T-helper 9 cell (primary cell): ENCODE measurements at regions not wholly inside any gene's neighbourhood (a gene's known extent, or its start where the extent isn't known, plus 50 kb on each side); places are given as distances from the start of the nearest gene placed in this dataset.
"Not testable (repeated sequence)": the region's sequence is repeated elsewhere in the genome, so short reads cannot be mapped to it uniquely, and the experiment has no call there.

Experiments used
- DNase-seq: peaks from one replicate; pipeline ENCODE4 v3.0.0-alpha.2; 2020

DNA sequence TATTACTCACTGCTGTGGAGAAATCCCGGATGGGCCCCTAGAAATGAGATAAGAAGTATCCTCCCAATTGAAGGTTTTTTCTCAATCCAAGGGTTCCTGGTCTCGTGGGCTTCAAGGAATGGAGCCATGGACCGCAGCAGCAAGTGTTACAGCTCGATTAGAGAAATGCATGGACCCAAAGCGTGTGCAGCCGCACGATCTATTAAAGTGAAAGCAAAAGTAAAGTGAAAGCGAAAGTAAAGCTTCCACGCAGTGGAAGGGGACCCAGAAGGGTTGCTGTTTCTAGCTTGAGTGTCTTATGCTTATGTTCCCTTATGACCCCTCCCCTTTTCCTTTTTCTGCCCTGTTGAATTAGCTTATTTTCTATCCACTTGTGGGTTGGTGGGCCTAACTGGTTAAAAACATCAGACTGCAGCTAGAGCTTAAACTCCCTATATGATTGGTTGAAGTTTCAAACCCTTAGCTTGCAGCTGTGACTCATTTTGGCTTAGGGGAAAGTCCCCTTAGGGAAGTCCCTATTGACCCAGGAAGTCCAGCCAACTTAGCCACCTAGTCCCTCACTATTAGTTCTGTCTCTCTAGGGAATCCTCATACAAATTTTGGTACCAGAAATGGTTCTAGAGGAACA, 1111.8 kb downstream of the TAF11L14 start:
- peak; percentile 7 for DNase-seq

DNA sequence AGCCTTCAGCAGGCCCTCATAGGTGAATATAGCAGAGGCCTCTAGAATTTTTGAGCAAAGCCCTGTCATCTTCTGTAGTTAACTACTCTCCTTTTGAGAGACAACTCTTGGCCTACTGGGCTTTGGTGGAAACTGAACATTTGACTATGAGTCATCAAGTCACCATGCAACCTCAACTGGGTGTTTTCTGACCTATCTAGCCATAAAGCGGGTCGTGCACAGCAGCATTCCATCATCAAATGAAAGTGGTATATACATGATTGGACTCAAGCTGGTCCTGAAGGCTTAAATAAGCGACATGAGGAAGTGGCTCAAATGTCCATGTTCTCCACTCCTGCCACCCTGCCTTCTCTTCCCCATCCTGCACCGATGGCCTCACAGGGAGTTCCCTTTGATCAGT, 1115.5 kb downstream of the TAF11L14 start:
- DNase-seq: no peak

DNA sequence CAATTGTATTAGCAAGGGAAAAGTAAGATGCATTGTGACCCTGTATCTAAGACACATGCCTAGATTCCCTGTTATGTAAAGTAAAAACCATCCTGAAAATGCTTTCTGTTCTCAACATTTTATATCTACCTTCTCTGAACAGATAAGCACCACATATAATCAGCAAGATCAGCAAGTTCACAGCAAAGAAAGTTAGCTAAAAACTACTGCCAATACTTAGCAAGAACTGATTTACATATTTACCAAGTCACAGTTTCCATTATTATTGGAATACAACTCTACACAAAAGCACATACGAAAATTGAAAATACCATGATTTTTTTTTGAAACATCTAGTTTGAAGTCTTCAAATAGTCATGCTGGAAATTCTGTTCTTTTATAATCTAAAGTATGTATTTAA, 1118.1 kb downstream of the TAF11L14 start:
- no peak for DNase-seq

DNA sequence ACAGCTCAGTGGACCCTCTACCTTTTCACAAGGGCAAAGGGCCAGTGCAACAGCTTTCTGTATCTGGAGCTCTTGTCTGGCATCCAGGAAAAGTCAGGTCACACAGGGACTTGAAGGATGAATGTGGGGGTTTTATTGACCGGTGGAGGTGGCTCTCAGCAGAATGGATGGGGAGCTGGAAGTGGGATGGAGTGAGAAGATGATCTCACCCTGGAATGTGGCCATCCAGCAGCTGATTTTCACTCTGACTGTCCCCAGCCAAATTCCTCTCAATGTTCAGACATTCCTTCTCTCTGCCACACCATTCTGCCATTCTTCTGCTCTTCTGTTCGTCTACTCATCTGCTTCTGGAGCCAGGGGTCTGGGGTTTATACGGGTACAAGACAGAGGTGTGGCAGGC, 1119.9 kb downstream of the TAF11L14 start:
- DNase-seq: no peak

- DNase-seq: no peak
Measured at GRCh38 chr5:18761801-18762200, 1127.5 kb downstream of the TAF11L14 start.

DNA sequence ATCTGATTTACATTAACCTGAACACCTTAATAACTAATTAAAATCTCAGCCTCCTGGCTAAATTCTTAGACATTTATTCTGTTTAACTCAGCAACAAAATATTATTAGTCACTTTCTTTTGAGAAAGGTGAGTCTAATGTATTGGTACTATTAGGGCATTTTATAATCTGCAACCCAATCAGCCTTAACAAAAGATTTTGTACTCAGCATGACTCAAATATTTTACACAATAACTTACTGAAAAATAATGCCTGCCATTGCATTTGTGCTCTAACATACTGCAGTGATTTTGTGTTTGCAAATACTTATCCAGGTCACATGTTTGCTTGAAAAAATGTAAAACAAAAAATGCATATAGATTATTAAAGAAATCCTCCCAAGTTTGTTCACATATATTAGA, 1129.9 kb downstream of the TAF11L14 start:
- DNase-seq: no peak

GRCh38 chr5:18765304-18765703, 1131.0 kb downstream of the TAF11L14 start:
- DNase-seq: no peak

DNA sequence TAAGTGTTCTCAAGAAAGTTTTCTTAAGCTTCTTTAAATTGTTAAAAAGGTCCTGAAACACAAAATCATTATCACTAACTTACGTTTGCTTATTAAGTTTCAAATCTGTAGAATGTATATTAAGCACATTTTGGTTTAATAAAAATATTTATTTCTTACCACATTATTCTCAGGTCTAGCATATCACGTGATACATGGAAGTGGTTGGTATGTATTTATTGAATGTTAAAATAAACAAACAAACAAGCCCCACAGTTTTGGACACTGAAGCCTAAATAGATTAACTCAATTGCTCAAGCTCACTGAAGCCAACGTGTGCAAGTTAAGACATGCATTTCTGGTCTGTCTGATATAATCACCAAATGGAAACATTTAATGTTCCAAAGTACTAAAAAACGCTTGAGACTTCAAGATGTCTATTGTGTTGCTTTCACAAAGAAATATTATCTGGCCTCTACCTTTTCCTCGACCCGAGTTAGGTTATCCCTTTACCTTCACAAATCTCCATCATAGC, 1136.9 kb downstream of the TAF11L14 start:
- DNase-seq: no peak

DNA sequence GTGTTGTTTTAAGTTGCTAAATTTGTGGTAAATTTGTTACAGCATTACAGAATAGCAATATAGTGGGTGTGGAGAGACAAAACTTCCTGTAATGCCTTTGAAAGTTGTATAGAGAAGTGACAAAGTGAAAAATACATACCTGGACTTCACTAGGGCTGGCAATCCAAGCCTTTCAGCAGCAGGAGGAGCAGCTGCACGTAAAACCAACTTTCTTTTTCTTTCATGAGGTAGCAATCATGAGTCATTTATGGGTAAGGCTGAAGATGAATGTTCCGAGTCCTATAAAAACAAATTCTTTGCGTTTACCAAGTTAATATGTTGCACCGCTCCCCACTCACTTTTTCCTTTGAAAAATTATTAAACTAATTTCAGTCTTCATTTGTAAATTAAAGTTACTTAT, 1138.2 kb downstream of the TAF11L14 start:
- no peak for DNase-seq

DNA sequence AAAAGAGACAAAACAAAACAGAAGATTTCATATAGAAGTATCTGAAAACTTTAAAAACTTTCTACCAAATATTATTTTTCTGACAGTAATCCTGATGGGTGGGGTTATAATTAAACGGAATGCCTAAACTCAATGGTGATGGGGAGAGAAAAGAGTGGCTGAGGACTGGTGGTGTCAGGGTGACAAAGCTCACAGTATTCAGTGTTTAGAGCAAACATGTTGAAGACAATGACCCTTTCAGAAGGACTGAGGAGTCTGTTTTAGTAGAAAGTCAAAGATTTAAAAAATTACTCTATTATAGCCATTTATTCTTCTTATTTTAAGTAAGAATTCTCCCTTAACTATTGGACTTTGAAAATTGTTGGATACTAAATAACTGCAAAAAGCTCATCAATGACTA, 1144.0 kb downstream of the TAF11L14 start:
- no peak for DNase-seq

DNA sequence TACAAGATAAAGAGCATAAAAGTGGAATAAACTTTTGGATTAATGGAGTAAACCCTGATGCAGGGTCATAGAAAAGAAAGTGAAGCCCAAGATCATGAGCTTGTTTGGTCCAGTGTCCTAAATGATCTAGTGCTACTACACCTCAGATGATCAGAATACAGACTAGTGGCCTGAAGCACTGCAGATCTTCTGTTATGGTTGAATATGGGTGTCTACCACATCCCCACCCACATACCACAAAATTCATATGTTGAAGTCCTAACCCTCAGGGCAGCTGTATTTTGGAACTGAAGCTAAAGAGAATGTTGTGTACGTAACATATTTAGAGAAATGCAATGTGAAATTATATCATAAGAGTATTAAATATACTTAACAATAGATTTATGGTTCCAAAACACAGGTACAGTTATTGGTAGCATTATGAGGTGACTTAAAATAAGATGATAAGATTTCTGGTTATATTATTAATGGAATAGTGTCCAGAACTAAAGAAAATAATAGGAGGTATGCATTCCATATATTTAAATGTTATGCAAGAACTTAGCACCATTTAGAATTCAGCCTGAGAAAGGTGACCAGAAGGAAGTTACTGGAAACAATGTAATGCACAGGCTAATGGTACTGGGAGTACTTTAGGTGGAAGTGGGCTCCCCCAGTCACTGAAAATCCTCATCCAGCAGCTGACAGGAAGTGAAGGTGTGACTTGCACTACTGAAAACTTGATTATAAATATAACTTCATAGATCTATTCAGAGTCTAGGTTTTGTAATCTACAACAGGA, 1155.1 kb downstream of the TAF11L14 start:
- DNase-seq: no peak

DNA sequence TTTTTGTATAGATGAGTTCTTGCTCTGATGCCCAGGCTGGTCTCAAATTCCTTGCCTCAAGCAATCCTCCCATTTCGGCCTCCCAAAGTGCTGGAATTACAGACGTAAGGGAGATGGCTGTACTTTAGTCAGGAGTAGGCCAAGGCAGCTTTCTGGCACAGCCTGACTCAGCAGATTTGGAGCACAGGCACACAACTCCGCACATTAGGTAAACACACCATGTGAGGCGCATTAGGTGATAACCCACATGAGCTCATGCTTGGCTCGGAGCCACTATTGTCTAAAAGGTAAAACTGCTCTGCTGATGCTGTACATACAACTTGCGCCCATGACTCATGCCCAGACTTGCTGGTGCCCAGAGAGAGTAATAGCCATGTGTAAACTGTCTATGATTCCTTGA, 1157.9 kb downstream of the TAF11L14 start:
- no peak for DNase-seq

GRCh38 chr5:18797222-18797621, 1163.0 kb downstream of the TAF11L14 start:
- no peak for DNase-seq

DNA sequence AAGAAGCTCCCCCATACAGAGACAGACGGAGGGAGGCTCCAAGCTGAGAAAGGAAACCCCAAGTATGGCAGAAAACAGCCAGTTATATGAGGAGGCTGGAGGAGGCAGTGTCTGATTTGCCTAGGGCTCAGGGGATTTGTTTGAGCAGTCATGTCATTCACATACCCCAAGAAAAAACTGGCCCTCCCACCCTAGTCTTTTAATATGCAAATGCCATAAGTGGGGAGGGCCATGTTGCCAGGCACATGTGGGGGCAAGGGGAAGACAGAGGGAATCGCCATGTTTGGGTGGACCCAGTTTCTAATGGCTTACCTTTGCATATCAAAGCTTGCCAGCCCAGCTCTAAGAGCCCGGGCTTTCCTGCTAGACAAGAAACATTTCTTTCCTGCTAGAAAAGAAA, 1163.8 kb downstream of the TAF11L14 start:
- no peak for DNase-seq

GRCh38 chr5:18799482-18800128, 1165.3 kb downstream of the TAF11L14 start:
- no peak for DNase-seq

DNA sequence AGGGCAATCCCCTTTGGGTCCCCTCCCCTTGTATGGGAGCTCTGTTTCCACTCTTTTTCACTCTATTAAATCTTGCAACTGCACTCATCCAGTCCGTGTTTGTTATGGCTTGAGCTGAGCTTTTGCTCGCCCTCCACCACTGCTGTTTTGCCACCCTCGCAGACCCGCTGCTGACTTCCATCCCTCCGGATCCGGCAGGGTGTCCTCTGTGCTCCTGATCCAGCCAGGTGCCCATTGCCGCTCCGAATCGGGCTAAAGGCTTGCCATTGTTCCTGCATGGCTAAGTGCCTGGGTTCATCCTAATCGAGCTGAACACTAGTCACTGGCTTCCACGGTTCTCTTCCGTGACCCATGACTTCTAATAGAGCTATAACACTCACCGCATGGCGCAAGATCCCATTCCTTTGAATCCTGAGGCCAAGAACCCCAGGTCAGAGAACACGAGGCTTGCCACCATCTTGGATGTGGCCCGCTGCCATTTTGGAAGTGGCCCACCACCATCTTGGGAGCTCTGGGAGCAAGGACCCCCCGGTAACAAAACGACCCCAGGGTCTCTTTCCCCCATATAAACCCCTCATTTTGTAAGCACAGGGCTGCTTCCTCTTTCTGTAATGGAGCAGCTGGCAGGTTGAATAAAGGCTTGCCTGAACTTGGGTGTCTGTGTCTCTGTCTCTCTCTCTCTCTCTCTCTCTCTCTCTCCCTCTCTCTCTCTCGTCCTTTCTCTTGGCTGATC, 1166.2 kb downstream of the TAF11L14 start:
- no peak for DNase-seq

GRCh38 chr5:18801413-18801812, 1167.2 kb downstream of the TAF11L14 start:
- DNase-seq: not testable (repeated sequence)

DNA sequence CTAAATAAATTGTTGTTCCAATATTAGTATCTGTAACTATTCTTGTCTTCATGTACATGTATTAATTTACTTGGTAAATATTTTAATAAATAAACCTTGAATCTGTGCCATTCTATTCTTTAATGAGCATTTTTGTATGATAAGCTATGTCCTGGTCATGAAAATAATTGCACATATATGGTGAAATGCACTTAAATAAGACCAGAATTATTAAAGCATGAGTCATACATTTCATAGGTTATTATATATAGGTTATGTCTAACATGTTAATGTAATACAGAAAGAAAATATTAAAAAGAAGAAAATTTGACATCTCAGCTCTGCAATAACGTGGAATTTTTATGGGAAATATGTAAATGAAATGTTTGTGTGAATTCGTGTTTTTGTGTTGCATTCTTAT, 1168.1 kb downstream of the TAF11L14 start:
- DNase-seq: no peak

DNA sequence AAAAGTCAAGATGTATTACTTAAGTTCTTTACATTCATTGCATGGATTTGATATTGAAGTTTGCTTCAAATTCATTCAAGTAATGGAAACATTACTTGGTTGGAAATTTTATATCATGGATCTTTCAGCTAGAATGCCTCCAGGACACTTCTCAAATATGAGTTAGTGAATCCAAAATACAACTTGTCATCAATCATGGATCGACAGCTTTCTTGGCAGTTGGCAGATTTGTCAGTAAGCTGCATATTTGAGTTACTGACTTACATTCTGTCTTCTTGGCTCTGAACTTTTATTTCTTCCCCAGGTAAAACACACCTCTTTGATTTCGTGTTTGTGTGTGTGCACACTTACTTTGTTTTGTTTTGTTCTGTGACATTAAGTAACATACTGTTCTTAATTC, 1171.1 kb downstream of the TAF11L14 start:
- no peak for DNase-seq

DNA sequence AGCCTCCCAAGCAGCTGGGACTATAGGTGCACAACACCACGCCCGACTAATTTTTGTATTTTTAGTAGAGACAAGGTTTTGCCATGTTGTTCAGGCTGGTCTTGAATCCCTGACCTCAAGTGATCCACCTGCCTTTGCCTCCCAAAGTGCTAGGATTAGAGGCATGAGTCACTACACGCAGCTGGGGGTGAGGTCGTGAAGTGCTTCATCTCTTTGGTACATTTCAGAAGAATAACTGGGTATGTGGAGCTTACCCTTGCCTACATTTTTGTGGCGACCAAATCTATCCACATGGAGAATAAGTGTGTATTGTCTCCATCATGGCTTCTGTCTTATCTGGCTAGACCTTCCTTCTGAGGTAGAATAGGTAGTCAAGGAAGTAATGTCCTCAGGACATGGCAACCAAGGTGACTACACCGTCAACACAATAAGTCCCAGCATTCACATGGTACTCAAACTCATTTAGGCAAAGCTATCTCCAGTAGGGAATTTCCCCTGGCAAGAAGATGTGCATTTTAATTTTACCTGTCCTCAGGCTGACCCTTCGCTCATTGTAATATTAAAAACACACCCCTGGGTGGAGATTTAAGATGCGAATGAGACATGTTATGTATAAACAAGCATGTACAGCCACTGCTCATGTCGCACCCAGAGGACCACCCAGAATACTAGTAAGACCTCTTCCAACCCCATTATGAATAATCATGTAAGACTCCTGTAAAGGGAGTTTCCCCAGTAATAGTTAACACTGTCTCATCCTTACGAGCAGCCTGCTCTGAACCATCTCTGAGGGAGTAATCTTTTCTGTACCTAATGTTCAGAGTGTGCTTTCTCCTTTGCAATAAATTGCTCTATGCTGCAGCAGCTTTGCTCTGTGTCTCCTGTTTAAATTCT, 1173.2 kb downstream of the TAF11L14 start:
- no peak for DNase-seq

DNA sequence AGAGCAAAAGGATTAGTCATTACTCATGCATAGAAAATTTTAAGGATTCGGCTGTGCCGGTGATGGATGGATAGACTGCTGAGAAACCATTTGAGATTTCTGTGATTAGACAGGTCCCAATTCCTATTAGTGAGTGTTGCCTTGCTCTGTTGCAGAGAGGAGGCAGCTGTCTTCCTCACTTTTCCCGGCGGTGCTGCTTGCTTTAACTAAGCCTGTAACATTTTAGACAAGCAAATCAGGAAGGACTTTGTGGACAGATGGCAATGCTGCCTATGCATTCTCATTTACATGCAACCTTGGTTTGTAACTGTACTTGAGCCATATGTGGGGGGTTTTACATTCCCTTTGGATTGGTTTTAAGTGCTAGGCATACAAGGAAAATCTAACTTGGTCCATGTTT, 1176.3 kb downstream of the CDH18 start:
- DNase-seq: no peak

- no peak for DNase-seq
Measured at GRCh38 chr5:18828351-18828750, 1159.6 kb downstream of the CDH18 start.
